Brain microvascular endothelial cell (primary cell): ENCODE measurements at regions not wholly inside any gene's neighbourhood (a gene's known extent, or its start where the extent isn't known, plus 50 kb on each side); places are given as distances from the start of the nearest gene placed in this dataset.

ENCODE experiments used
- DNase-seq: peaks from one replicate; pipeline ENCODE4 v3.0.0-alpha.2; 2020
- H3K27ac ChIP-seq: fragments of 250-450 bp; sonication (Bioruptor Pico); 2 replicates; pipeline ENCODE4 v1.5.1; 2020; ENCODE audit warnings: mild to moderate bottlenecking, moderate library complexity
- H3K27me3 ChIP-seq: fragments of 250-450 bp; sonication (Bioruptor Pico); replicated peaks from 2 replicates; pipeline ENCODE4 v1.5.1; 2020; ENCODE audit warnings: mild to moderate bottlenecking
- H3K36me3 ChIP-seq: fragments of 250-450 bp; sonication (Bioruptor Pico); replicated peaks from 2 replicates; pipeline ENCODE4 v1.5.1; 2020; ENCODE audit warnings: mild to moderate bottlenecking
- H3K4me3 ChIP-seq: 2 replicates; pipeline ENCODE4 v1.5.1; 2011; ENCODE audit warnings: low read depth, mild to moderate bottlenecking, control low read depth, low read length, moderate library complexity
- CTCF ChIP-seq: IDR thresholded peaks from 2 replicates; pipeline ENCODE4 v1.5.1; 2011; ENCODE audit warnings: low read depth, mild to moderate bottlenecking, moderate library complexity, low read length, control low read depth, inconsistent platforms; ENCODE audit errors: missing control alignments
- in situ Hi-C: cut with HindIII; loops from 2 replicates; pipeline ENCODE4 v1.10.0; 2017; ENCODE audit warnings: low sequenced_read_pairs, low pct_ligation_motif_present

GRCh38 chr16:85996843-85997242 lies 97.9 kb downstream of the IRF8 start:
- in situ Hi-C loops: no loop called here
- no peak overlapping the region for H3K4me3 ChIP-seq
- no peaks in the 10 kb centered on the region for H3K36me3 ChIP-seq
- TF ChIP-seq CTCF: no peak
- DNase-seq: no peak
- H3K27me3 ChIP-seq: peaks cover 27% of the 10 kb centered on the region
- H3K27ac ChIP-seq: no peak overlapping the region

- DNase-seq: no peak
- TF ChIP-seq CTCF: no peak
- Histone ChIP-seq H3K36me3 (no peaks in the 10 kb centered on the region), H3K27ac (no peak overlapping the region), H3K27me3 (peaks cover 24% of the 10 kb centered on the region), H3K4me3 (no peak overlapping the region)
- in situ Hi-C loops: no loop called here
Measured at GRCh38 chr16:85998171-85998867, 99.4 kb downstream of the IRF8 start.

GRCh38 chr16:85998868-85999729 lies 100.1 kb downstream of the IRF8 start:
- TF ChIP-seq CTCF: no peak
- in situ Hi-C loops: no loop called here
- no peak overlapping the region for H3K4me3 ChIP-seq

GRCh38 chr16:85999778-86000177 lies 100.8 kb downstream of the IRF8 start:
- in situ Hi-C loops: no loop called here
- DNase-seq: no peak
- no peak for TF ChIP-seq CTCF
- Histone ChIP-seq H3K27ac (no peak overlapping the region), H3K4me3 (no peak overlapping the region), H3K36me3 (no peaks in the 10 kb centered on the region), H3K27me3 (peaks cover 24% of the 10 kb centered on the region)

More at GRCh38 chr16:85998868-85999729, 100.1 kb downstream of the IRF8 start:
- DNase-seq: no peak
- no peak overlapping the region for H3K27ac ChIP-seq
- no peaks in the 10 kb centered on the region for H3K36me3 ChIP-seq
- peaks cover 24% of the 10 kb centered on the region for H3K27me3 ChIP-seq

GRCh38 chr16:86002178-86002900 lies 103.4 kb downstream of the IRF8 start:
- no peak for TF ChIP-seq CTCF
- no peak for DNase-seq
- Histone ChIP-seq H3K4me3 (no peak overlapping the region), H3K27ac (no peak overlapping the region), H3K36me3 (no peaks in the 10 kb centered on the region), H3K27me3 (peaks cover 7% of the 10 kb centered on the region)
- in situ Hi-C loops: no loop called here
